ENCODE measurements at regions not wholly inside any gene's neighbourhood (a gene's known extent, or its start where the extent isn't known, plus 50 kb on each side); places are given as distances from the start of the nearest gene placed in this dataset.

DNA sequence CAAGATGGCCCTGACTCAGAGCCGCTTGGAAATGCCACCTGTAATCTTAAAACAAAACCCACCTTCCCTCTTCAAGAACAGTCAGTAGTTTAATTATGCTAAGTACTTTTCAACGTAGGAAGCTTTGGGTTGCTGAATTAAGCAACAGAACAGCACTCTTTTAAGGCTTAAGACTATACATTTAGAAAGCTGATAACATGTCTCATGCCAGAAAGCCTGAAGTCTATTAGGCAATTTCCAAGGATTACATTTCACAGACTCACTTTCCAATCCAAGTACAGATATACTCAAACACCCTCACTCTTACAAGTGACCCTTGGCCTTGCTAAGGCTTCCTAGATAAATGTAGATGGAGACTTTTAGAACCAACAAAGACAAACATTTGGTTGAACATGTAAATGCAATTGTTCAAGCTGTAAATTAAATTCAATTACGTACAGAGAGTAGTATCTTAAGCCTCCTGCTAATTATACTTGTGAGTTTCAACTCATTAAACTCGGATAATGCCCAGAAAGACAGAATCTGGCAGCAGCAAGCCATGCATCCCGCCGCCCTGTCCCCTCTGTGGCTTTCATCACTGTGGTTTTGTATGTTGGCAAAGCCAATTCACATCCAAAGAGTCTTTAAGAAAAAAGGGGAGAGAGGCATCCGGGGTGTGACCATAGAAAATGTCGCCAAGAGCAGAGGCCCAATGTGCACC, 283.1 kb upstream of the NRP1 start:
- TF ChIP-seq, protein P1, sequence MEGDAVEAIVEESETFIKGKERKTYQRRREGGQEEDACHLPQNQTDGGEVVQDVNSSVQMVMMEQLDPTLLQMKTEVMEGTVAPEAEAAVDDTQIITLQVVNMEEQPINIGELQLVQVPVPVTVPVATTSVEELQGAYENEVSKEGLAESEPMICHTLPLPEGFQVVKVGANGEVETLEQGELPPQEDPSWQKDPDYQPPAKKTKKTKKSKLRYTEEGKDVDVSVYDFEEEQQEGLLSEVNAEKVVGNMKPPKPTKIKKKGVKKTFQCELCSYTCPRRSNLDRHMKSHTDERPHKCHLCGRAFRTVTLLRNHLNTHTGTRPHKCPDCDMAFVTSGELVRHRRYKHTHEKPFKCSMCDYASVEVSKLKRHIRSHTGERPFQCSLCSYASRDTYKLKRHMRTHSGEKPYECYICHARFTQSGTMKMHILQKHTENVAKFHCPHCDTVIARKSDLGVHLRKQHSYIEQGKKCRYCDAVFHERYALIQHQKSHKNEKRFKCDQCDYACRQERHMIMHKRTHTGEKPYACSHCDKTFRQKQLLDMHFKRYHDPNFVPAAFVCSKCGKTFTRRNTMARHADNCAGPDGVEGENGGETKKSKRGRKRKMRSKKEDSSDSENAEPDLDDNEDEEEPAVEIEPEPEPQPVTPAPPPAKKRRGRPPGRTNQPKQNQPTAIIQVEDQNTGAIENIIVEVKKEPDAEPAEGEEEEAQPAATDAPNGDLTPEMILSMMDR (IDR thresholded peaks at IDR 0.05; ENCODE audit: unreplicated experiment in 3 of 3) = no peak
- no peaks in the 10 kb centered on the region for H3K27me3 Mint-ChIP-seq (ENCODE audit: low read depth)

DNA sequence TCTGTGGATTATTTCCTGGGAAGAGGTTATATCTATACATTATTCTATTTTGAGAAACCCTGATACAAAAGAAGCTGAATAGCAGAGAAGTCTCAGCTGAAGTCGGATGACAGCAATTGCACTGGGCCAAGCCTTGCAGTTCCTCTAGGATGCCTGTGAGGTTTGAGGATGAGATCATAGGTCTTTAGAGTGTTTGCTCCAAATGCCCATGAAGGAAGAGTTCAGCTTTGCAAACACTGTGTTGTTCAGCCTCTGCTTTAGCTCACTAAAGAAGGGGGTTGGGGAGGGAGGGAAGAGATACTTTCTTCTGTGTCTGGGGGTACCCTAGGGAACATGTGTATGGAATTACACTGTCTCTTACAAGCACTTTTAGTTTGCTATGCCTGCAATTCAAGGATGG, 282.5 kb upstream of the NRP1 start:
- TF ChIP-seq, protein P1 (IDR thresholded peaks at IDR 0.05; ENCODE audit: unreplicated experiment in 3 of 3) = no peak
- Mint-ChIP-seq H3K4me1 (peaks cover 15% of the 10 kb centered on the region), H3K27ac (peak overlapping the region in 2 of 3 experiments; percentile 41 to 45), H3K4me3 (no peak overlapping the region), H3K9me3 (peaks cover 14% of the 10 kb centered on the region), H3K27me3 (ENCODE audit: low read depth) (no peaks in the 10 kb centered on the region), H3K36me3 (ENCODE audit: low read depth) (no peaks in the 10 kb centered on the region)

More for the DNA sequence above, 283.1 kb upstream of the NRP1 start:
- Mint-ChIP-seq H3K4me1 (peaks cover 15% of the 10 kb centered on the region), H3K36me3 (ENCODE audit: low read depth) (no peaks in the 10 kb centered on the region), H3K4me3 (no peak overlapping the region), H3K27ac (peak overlapping the region in 1 of 3 experiments; percentile 41), H3K9me3 (peaks cover 11% of the 10 kb centered on the region)

- H3K9me3 Mint-ChIP-seq = peaks cover 23% of the 10 kb centered on the region
- TF ChIP-seq, protein P1 (IDR thresholded peaks at IDR 0.05; ENCODE audit: unreplicated experiment in 3 of 3) = no peak
- H3K27ac Mint-ChIP-seq = no peak overlapping the region
- no peak overlapping the region for H3K4me3 Mint-ChIP-seq
- peaks cover 4% of the 10 kb centered on the region for H3K27me3 Mint-ChIP-seq (ENCODE audit: low read depth)
- peaks cover 8% of the 10 kb centered on the region for H3K4me1 Mint-ChIP-seq
- H3K36me3 Mint-ChIP-seq (ENCODE audit: low read depth) = peaks cover 5% of the 10 kb centered on the region
These were observed 278.1 kb upstream of the NRP1 start for GRCh38 chr10:33612551-33612950.

DNA sequence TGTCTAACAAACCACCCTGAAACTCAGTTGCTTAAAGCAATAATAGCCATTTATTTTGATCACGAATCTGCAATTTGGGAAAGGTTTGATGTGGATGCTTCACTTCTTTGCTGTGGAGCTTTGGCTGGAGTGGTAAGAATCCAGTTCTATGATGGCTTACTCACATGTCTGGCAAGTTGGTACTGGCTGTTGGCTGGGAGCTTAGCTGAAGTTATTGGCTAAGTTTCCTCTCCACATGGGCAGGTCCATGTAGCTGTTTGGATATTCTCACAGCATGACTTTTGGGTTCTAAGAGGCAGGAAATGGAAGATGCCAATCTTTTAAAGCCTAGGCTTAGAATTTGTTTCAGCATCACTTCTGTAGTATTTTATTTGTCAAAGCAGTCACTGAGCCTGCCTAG, 277.6 kb upstream of the NRP1 start:
- no peak overlapping the region for H3K4me3 Mint-ChIP-seq
- no peak overlapping the region for H3K27ac Mint-ChIP-seq
- TF ChIP-seq, protein P1 (IDR thresholded peaks at IDR 0.05; ENCODE audit: unreplicated experiment in 3 of 3) = no peak
- H3K36me3 Mint-ChIP-seq (ENCODE audit: low read depth) = peaks cover 5% of the 10 kb centered on the region
- peaks cover 23% of the 10 kb centered on the region for H3K9me3 Mint-ChIP-seq
- peaks cover 4% of the 10 kb centered on the region for H3K27me3 Mint-ChIP-seq (ENCODE audit: low read depth)
- H3K4me1 Mint-ChIP-seq = peaks cover 4% of the 10 kb centered on the region

- H3K36me3 Mint-ChIP-seq (ENCODE audit: low read depth) = peaks cover 5% of the 10 kb centered on the region
- TF ChIP-seq, protein P1 (IDR thresholded peaks at IDR 0.05; ENCODE audit: unreplicated experiment in 3 of 3) = no peak
- no peak overlapping the region for H3K27ac Mint-ChIP-seq
- H3K4me3 Mint-ChIP-seq = no peak overlapping the region
- H3K4me1 Mint-ChIP-seq = no peaks in the 10 kb centered on the region
- H3K27me3 Mint-ChIP-seq (ENCODE audit: low read depth) = peaks cover 4% of the 10 kb centered on the region
- peaks cover 23% of the 10 kb centered on the region for H3K9me3 Mint-ChIP-seq
These were observed 277.0 kb upstream of the NRP1 start for GRCh38 chr10:33611423-33611822.

- TF ChIP-seq, protein P1 (IDR thresholded peaks at IDR 0.05; ENCODE audit: unreplicated experiment in 3 of 3) = no peak
- Mint-ChIP-seq H3K4me3 (no peak overlapping the region), H3K36me3 (ENCODE audit: low read depth) (peaks cover 5% of the 10 kb centered on the region), H3K9me3 (peaks cover 23% of the 10 kb centered on the region), H3K27me3 (ENCODE audit: low read depth) (peaks cover 4% of the 10 kb centered on the region), H3K4me1 (no peaks in the 10 kb centered on the region), H3K27ac (no peak overlapping the region)
These were observed 275.1 kb upstream of the NRP1 start for GRCh38 chr10:33609546-33609945.

Data from nephron (organoid).